ENCODE measurements at regions not wholly inside any gene's neighbourhood (a gene's known extent, or its start where the extent isn't known, plus 50 kb on each side); places are given as distances from the start of the nearest gene placed in this dataset.

GRCh38 chr6:169971081-169971861 is 219.8 kb downstream of the ERMARD start:
- H3K79me2 ChIP-seq (ENCODE audit: control insufficient read depth in 1 of 2, insufficient read depth in 2 of 2, low read length in 2 of 2), result no peaks in the 10 kb centered on the region
- H3K18ac ChIP-seq (ENCODE audit: extremely low read depth, low read length), result no peak overlapping the region
- no peak overlapping the region for H4K91ac ChIP-seq (replicated peaks; ENCODE audit: insufficient read length, low read length)
- no peak overlapping the region for H3K14ac ChIP-seq (ENCODE audit: insufficient read length)
- no peak overlapping the region for H3K4ac ChIP-seq (replicated peaks; ENCODE audit: insufficient read length, low read depth, low read length)
- H3K56ac ChIP-seq (replicated peaks; ENCODE audit: insufficient read length, low read depth, low read length), result no peak overlapping the region
- ChIA-PET CTCF (ENCODE audit: partially characterized antibody) (interaction anchor here (0.6 kb wide), 1 partner anchor 168 kb away, joined by 3 read pairs; no protein-coding TSS in a partner anchor), POLR2A (ENCODE audit: partially characterized antibody) (no interaction called here)
- no peak overlapping the region for H3K27ac ChIP-seq (ENCODE audit: low read depth, low read length)
- 94% methylated on average over 34 of the region's 38 CpGs; no CpG with 5 or more reads in 1 of the 2 experiments for WGBS, 2 experiments (ENCODE audit: extremely low coverage in 1 of 2, insufficient coverage in 1 of 2, insufficient read length in 1 of 2, insufficient replicate concordance in 2 of 2, low coverage in 1 of 2, low lambda C conversion rate in 2 of 2, missing lambda C conversion rate in 1 of 2)
- H3K9me3 ChIP-seq (ENCODE audit: insufficient read depth in 2 of 2, low read depth in 1 of 2, low read length in 1 of 2), result peaks cover 0 to 5% of the 10 kb centered on the region in 2 experiments; a peak in 1 of 4 replicates
- H4K5ac ChIP-seq (ENCODE audit: insufficient read length, low read depth, low read length), result no peak overlapping the region
- no peak overlapping the region for H2BK12ac ChIP-seq (ENCODE audit: low read depth, low read length)
- H2BK15ac ChIP-seq (ENCODE audit: low read length), result no peak overlapping the region
- no peaks in the 10 kb centered on the region for H3K79me1 ChIP-seq (ENCODE audit: low read depth, low read length)
- no peaks in the 10 kb centered on the region for H3K27me3 ChIP-seq (replicated peaks in 1 of 4; ENCODE audit: control insufficient read depth in 3 of 4, extremely low read depth in 1 of 4, insufficient read depth in 3 of 4, low read length in 3 of 4)
- no peaks in the 10 kb centered on the region for H3K36me3 ChIP-seq (ENCODE audit: control insufficient read depth in 2 of 4, insufficient read depth in 4 of 4, low read length in 3 of 4)
- H3K23me2 ChIP-seq (ENCODE audit: low read depth, low read length), result no peaks in the 10 kb centered on the region
- no peak overlapping the region for H3K4me2 ChIP-seq (ENCODE audit: insufficient read depth in 1 of 2, low read depth in 2 of 2, low read length in 2 of 2)
- no peak overlapping the region for H2BK120ac ChIP-seq (replicated peaks; ENCODE audit: low read depth, low read length)
- no peak overlapping the region for H3K4me3 ChIP-seq (ENCODE audit: extremely low read depth in 1 of 4, insufficient read depth in 2 of 4, low read depth in 3 of 4, low read length in 4 of 4)
- TF ChIP-seq POLR2AphosphoS5 (IDR thresholded peaks at IDR 0.05; ENCODE audit: low read depth, low read length) (no peak), KDM5A (IDR thresholded peaks at IDR 0.05; ENCODE audit: low read length) (no peak), BCL11A (IDR thresholded peaks at IDR 0.05; ENCODE audit: low read depth in 2 of 2, low read length in 2 of 2) (no peak), TEAD4 (IDR thresholded peaks at IDR 0.05; ENCODE audit: low read depth, low read length) (no peak), SIX5 (IDR thresholded peaks at IDR 0.05; ENCODE audit: low read depth, low read length) (no peak), SIN3A (conservative IDR thresholded peaks at IDR 0.05 in 1 of 2, IDR thresholded peaks at IDR 0.05 in 1 of 2; ENCODE audit: low read depth in 1 of 2, low read length in 2 of 2) (no peak), E2F6 (IDR thresholded peaks at IDR 0.05) (no peak), JUN (IDR thresholded peaks at IDR 0.05; ENCODE audit: low read depth, low read length) (no peak), RAD21 (IDR thresholded peaks at IDR 0.05 in 1 of 2, conservative IDR thresholded peaks at IDR 0.05 in 1 of 2; ENCODE audit: low read depth in 2 of 2, low read length in 2 of 2) (no peak)
- no peak overlapping the region for H3K23ac ChIP-seq (ENCODE audit: insufficient read length)
- H3K4me1 ChIP-seq (replicated peaks in 1 of 4; ENCODE audit: control insufficient read depth in 3 of 4, insufficient read depth in 4 of 4, low read length in 3 of 4), result no peaks in the 10 kb centered on the region
- no peak overlapping the region for H2AFZ ChIP-seq (ENCODE audit: low read length)
- H2BK20ac ChIP-seq (ENCODE audit: low read length), result no peak overlapping the region
- H3K9ac ChIP-seq (replicated peaks in 1 of 4; ENCODE audit: extremely low read depth in 1 of 4, low read depth in 3 of 4, low read length in 3 of 4), result no peak overlapping the region
- DNase-seq (ENCODE audit: low read depth in 1 of 2, low spot score in 2 of 2) (peak in 1 of 2 experiments; percentile 42), FAIRE-seq (no peak)
- no peaks in the 10 kb centered on the region for H4K20me1 ChIP-seq (replicated peaks in 1 of 2; ENCODE audit: control insufficient read depth in 1 of 2, insufficient read depth in 2 of 2, low read length in 2 of 2)
- H2BK5ac ChIP-seq (ENCODE audit: low read depth, low read length), result no peak overlapping the region
- no peak overlapping the region for H2AK5ac ChIP-seq (ENCODE audit: low read depth, low read length)
- no peak overlapping the region; the same call in 1 of the 2 replicates for H4K8ac ChIP-seq (ENCODE audit: extremely low read depth, insufficient read depth, low read length)

All from H1 (cell line).